GM21390 (cell line): ENCODE measurements at regions not wholly inside any gene's neighbourhood (a gene's known extent, or its start where the extent isn't known, plus 50 kb on each side); places are given as distances from the start of the nearest gene placed in this dataset.

Experiments
- ATAC-seq: cut with Tn5 transposase; IDR thresholded peaks from one replicate; pipeline ENCODE4 v1.9.1; 2021; ENCODE audit not compliant: unreplicated experiment

GRCh38 chr18:24778810-24779418, 318.5 kb downstream of the HRH4 start:
- no peak for ATAC-seq

DNA sequence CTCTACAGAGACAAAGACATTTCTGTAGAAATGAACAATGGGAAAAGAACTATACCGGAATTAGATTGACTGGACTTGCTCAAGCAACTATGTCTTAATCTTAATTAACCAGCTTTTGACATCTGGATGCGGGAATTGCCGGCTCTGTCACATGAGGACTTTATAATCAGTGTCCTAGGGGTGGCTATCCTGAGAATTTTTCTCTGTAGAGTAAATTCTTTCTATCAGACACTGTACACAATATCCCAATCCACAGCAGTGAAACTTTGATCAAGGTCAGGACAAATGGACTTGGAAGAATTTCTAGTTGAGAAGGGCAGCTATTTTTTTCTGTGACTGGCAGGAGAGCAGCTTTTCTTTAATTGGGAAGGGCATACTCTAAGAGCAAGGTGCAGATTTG, 322.1 kb downstream of the HRH4 start:
- ATAC-seq: no peak

- no peak for ATAC-seq
Measured at GRCh38 chr18:24785019-24785418, 324.6 kb downstream of the HRH4 start.

- no peak for ATAC-seq
Measured at GRCh38 chr18:24786027-24786426, 325.6 kb downstream of the HRH4 start.

- no peak for ATAC-seq
Measured at GRCh38 chr18:24790347-24790746, 329.9 kb downstream of the HRH4 start.

DNA sequence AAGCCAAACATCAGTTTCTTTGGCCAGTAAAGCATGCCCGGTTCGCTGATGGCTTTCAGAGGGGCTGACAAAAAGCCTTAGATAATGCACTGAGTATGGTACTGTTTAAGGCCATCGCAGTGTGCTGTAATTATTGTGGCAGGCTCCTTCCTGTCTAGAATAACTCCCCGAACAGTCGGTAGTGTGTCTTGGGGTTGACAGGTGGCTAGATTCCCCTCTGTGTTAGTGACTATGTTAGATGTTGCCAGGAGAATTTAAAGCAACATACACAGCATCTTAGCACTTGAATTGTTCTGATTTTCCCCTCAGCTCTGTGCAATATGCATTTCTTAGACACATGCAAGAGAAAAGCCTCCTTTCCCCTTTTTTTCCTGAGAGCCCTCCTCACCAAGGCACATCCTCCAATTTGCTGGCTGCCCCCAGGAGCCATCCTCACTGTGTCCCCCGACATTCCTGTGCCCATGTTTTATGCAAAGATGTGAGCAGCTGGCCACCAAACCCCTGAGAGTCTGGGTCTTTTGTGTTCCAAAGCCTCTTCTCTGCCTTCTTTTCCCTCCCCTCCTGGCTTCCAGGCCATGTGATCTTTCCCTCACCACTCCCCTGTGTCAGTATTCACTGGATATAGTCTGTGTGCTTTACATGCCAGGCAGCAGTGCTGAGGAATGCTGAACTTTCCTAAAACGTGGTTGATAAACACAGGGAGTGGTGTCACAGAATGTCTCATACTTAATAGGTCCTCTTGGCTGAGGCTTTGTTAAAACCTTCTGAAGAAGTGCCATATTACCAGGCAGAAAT, 331.5 kb downstream of the HRH4 start:
- ATAC-seq: no peak

DNA sequence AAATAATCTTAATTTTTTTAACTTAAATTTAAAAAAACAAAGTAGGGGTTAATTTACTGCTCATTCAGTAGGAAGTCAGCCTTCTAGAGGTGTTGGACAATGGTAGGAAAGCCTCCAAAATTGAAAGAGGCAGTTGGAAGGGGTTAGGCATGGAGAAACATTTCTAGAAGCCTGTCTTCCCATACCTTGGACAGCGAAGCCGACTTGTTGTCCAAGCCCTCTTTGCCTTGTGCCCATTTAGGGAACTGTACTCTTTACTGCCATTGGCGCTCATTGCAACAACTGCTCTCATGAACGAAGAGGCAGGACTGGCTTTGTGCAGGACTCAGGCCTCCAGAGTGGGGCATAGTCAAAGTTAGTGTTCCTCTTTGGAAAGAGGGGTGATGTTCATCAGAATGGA, 333.3 kb downstream of the HRH4 start:
- no peak for ATAC-seq

DNA sequence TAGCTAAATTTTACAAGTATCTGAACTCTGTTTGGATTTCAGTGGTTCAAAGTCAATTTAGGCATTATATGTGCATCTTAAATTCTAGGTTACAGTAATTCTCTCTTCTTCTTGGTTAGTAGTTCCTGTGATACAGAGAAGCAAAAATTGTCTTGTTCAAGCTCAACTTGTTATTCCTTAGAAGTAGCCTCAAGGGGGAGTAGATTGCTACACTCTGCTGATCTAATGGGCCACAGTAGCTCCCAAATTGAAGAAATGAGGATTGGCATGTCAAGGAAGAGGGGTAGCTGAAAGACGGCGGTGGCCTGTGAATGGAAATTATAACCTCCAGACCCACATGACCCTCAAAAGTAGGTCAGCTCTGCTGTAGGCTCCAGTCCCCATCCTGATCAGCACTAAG, 334.7 kb downstream of the HRH4 start:
- ATAC-seq: no peak

GRCh38 chr18:24797981-24798380, 337.5 kb downstream of the HRH4 start:
- no peak for ATAC-seq

DNA sequence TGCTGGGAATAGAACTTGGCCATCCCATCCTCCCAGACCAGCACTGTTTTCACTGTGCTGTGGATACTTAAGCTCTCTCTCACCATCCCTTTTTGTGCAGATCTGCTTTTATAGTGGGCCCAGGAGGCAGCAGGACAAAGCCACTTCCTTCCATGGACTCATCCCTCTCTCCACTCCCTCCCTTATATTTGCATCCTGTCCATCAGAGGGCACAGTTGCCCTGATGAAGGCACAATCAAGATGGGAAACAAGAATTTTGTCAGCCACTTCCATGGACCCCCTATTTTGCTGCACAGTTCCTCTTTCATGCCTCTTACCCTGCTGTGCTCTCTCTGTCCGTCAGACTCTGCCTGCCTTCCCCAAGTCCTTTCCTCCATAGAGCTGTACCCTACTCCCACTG, 338.7 kb downstream of the HRH4 start:
- ATAC-seq: no peak

DNA sequence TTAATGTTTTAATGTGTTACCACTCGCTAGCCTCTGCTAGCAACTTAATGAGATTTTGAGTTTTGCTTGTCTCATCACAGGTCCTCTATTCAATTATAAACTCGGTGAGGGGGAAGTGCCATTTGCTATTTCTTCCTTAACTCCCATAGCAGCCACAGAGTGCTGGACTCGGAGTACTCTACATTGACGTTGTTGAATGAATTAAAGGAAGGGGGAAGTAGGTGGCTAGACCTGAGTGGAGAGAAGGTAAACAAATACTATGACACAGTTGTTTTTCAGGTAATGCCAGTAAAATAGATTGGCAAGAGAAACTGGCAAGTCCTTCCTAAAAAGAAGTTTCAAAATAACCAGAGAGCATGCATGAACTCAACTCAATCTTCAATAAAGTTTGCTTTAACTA, 339.3 kb downstream of the HRH4 start:
- ATAC-seq: no peak

GRCh38 chr18:24801001-24801400, 340.6 kb downstream of the HRH4 start:
- no peak for ATAC-seq

DNA sequence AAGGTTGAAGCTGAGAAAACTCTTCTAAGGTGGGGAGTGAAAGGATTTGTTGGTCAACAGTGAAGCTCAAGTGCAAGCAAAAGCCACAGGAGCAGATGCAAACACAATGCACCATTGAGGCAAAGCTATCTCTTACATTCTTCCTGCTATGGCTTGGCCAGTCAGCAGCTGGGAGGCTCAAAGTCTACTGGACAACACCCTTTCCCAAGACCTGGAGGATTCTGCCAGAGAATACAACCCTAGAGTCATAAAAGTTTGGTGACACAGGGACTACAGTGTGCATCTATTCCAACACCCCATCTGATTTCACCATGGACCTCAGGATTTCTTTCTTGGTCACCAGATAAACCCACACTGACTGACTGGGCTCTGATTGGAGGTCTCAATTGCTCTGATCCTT, 342.0 kb downstream of the HRH4 start:
- no peak for ATAC-seq

GRCh38 chr18:24805156-24805555, 344.7 kb downstream of the HRH4 start:
- ATAC-seq: no peak

DNA sequence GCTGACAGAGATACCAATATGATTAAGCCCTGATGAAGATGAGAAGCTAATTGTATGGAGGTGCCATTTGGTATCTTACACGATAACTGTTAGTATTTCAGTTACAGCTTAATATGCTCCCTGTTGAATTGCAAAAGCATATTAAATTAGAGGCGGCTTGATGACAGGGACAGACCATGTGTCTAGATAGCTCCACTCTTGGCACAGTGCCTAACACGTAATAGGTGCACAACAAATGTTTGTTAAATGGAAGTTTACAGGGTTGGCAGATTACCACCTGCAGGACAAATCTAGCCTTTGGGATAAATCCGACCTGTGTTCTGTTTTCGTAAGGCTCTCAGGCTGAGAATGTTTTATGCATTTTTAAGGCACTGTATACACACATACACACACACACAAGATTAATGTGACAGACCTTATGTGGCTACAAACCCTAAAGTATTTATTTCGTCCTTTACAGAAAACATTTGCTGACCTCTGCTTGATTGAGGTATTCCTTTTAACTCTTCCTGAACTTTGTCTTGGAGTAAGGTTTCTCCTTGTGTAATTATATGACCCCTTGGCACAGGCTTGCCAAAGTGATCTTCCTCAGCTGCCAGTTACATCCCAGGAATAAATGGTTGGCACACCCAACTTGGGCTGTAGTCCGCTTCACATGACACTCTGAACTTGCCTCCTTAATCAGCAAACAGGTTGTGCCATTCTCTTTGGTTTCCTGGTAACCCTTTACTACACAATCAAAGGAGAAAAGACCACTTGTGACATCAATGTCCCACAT, 348.9 kb downstream of the HRH4 start:
- no peak for ATAC-seq

- ATAC-seq: no peak
Measured at GRCh38 chr18:24810561-24811305, 350.3 kb downstream of the HRH4 start.

DNA sequence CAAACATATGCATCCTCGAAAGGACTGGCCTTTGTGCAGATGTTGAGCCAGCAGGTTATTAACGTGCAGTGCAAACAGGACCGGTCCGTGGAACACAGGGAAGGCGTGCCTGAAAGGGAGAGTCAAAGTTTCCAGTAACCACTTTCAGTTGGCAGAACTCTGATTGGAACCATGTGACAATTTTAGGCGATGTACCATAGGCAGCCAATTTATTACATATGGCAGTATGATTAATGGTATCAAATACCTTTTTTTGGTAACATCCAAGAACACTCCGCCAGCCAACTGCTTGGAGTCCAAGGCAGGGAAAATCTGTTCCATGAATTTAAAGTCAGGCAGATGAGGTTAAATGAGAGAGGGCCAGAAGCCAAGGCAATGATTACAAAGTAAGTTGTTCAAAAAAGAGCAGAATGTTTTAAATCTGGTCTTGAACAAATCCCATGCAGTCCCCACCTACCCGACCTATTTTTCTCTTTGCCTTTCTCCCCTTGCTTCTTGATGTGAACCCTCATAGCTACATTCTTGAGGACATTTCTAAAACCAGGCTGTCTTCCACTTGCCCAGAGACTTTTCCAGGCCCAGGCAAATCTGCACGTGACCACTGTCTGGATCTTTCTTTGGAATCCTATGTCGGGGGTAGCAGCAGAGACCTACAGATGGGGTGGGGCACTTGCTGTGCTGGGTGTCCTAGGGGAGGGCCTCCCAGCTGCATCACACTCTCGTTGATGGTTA, 351.7 kb downstream of the HRH4 start:
- ATAC-seq: no peak

DNA sequence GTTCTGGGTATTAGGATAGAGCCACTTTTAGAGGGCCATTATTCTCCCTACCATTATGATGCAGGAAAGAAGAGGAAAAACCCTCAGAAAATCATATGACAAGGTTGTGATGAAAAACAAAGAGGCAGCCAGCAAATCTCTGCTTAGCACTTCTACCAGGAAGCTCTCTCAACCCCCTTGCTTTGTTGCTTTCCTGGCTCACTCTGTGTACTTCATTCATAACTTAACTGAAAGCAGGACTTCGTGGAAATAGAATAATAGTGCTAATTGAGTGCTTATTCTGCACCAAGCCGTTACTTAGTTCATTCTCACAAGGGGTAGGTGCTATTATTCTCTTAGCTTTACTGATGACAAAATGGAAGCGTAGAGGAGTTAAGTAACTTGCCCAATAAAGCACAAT, 354.1 kb downstream of the HRH4 start:
- ATAC-seq: no peak

DNA sequence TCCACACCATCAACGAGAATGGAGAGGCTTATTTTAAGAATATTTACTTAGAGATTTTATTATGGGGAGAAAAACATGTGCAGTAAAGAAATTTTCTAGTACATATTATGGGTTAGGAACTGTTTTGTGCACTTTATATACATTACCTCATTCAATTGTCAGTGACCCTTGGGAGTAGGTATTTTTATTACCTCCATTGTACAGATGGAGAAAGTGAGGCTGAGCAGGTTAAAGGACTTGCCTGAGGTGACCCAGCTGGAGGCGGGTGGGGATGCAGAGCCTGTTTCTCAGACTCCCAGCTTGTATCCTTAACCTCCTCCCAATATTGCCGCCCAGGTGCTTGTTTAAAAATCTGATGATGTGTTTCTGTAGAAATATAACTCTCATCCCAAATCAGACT, 356.7 kb downstream of the HRH4 start:
- no peak for ATAC-seq

- ATAC-seq: no peak
Measured at GRCh38 chr18:24817587-24818371, 357.3 kb downstream of the HRH4 start.
